ENCODE measurements at regions not wholly inside any gene's neighbourhood (a gene's known extent, or its start where the extent isn't known, plus 50 kb on each side); places are given as distances from the start of the nearest gene placed in this dataset.
A peak's percentile ranks its signal among the peaks of the same experiment; 100 is the strongest.

- H3K4me3 ChIP-seq, result no peak overlapping the region
- DNase-seq, result no peak
- no peak for TF ChIP-seq CTCF (IDR thresholded peaks at IDR 0.05)
- TF ChIP-seq POLR2A (IDR thresholded peaks at IDR 0.05), result no peak
- TF ChIP-seq EP300 (IDR thresholded peaks at IDR 0.05; ENCODE audit: low read depth), result no peak
- no peak for TF ChIP-seq POLR2AphosphoS5 (IDR thresholded peaks at IDR 0.05)
- in situ Hi-C loops (cut with MboI; ENCODE audit: low pct_ligation_motif_present in 1 of 4, low pct_unique_long_range_greater_than_20kb in 1 of 4, low sequenced_read_pairs in 3 of 4) (no loop called here), intact Hi-C loops (cut with DNase I; ENCODE audit: low total_unique reads) (no loop called here)
- no peaks in the 10 kb centered on the region for H3K4me1 ChIP-seq
- no peaks in the 10 kb centered on the region for H3K27me3 ChIP-seq
- H3K36me3 ChIP-seq, result no peaks in the 10 kb centered on the region
- 69 to 91% methylated on average over 3 to 4 of the region's 4 CpGs for WGBS, 2 donors (ENCODE audit: low coverage in 1 of 2)
- H3K9me3 ChIP-seq, result no peaks in the 10 kb centered on the region
- no peak overlapping the region for H3K27ac ChIP-seq
These were observed 339.4 kb downstream of the BMP2 start for GRCh38 chr20:7106910-7107309.

GRCh38 chr20:7108929-7109328 is 341.4 kb downstream of the BMP2 start:
- in situ Hi-C loops (cut with MboI; ENCODE audit: low pct_ligation_motif_present in 1 of 4, low pct_unique_long_range_greater_than_20kb in 1 of 4, low sequenced_read_pairs in 3 of 4) (no loop called here), intact Hi-C loops (cut with DNase I; ENCODE audit: low total_unique reads) (no loop called here)
- TF ChIP-seq EP300 (IDR thresholded peaks at IDR 0.05; ENCODE audit: low read depth) (no peak), CTCF (IDR thresholded peaks at IDR 0.05) (no peak), POLR2AphosphoS5 (IDR thresholded peaks at IDR 0.05) (no peak), POLR2A (IDR thresholded peaks at IDR 0.05) (no peak)

GRCh38 chr20:7113577-7114466 is 346.3 kb downstream of the BMP2 start:
- 46% methylated on average over 9 to 14 of the region's 14 CpGs for WGBS, 2 donors (ENCODE audit: low coverage in 1 of 2)
- no peaks in the 10 kb centered on the region for H3K27me3 ChIP-seq
- DNase-seq, result no peak
- no peaks in the 10 kb centered on the region for H3K36me3 ChIP-seq
- H3K4me1 ChIP-seq, result no peaks in the 10 kb centered on the region
- no peaks in the 10 kb centered on the region for H3K9me3 ChIP-seq
- H3K4me3 ChIP-seq, result no peak overlapping the region
- intact Hi-C loops (cut with DNase I; ENCODE audit: low total_unique reads), result no loop called here
- H3K27ac ChIP-seq, result no peak overlapping the region
- in situ Hi-C loops (cut with MboI; ENCODE audit: low pct_ligation_motif_present in 1 of 4, low pct_unique_long_range_greater_than_20kb in 1 of 4, low sequenced_read_pairs in 3 of 4), result no loop called here
- TF ChIP-seq EP300 (IDR thresholded peaks at IDR 0.05; ENCODE audit: low read depth) (no peak), CTCF (IDR thresholded peaks at IDR 0.05) (peak in 1 of 5 experiments; percentile 7)

More at GRCh38 chr20:7108929-7109328, 341.4 kb downstream of the BMP2 start:
- no peak for DNase-seq
- Histone ChIP-seq H3K36me3 (no peaks in the 10 kb centered on the region), H3K27ac (no peak overlapping the region), H3K4me3 (no peak overlapping the region), H3K27me3 (no peaks in the 10 kb centered on the region), H3K4me1 (no peaks in the 10 kb centered on the region), H3K9me3 (no peaks in the 10 kb centered on the region)
- 67 to 73% methylated on average over 2 of the region's 2 CpGs for WGBS, 2 donors (ENCODE audit: low coverage in 1 of 2)

- in situ Hi-C loops (cut with MboI; ENCODE audit: low pct_ligation_motif_present in 1 of 4, low pct_unique_long_range_greater_than_20kb in 1 of 4, low sequenced_read_pairs in 3 of 4), result no loop called here
- intact Hi-C loops (cut with DNase I; ENCODE audit: low total_unique reads), result no loop called here
- no peaks in the 10 kb centered on the region for H3K9me3 ChIP-seq
- no peak for DNase-seq
- WGBS, 2 donors (ENCODE audit: low coverage in 1 of 2), result 58 to 83% methylated on average over 1 to 2 of the region's 2 CpGs
- TF ChIP-seq POLR2A (IDR thresholded peaks at IDR 0.05) (no peak), CTCF (IDR thresholded peaks at IDR 0.05) (no peak), EP300 (IDR thresholded peaks at IDR 0.05; ENCODE audit: low read depth) (no peak), POLR2AphosphoS5 (IDR thresholded peaks at IDR 0.05) (no peak)
- H3K36me3 ChIP-seq, result no peaks in the 10 kb centered on the region
- no peaks in the 10 kb centered on the region for H3K4me1 ChIP-seq
- H3K27me3 ChIP-seq, result no peaks in the 10 kb centered on the region
- H3K4me3 ChIP-seq, result no peak overlapping the region
- no peak overlapping the region for H3K27ac ChIP-seq
These were observed 356.0 kb downstream of the BMP2 start for GRCh38 chr20:7123457-7123856.

Data from transverse colon (tissue), 4 donors.